NCI-H69 (cell line): ENCODE measurements at regions not wholly inside any gene's neighbourhood (a gene's known extent, or its start where the extent isn't known, plus 50 kb on each side); places are given as distances from the start of the nearest gene placed in this dataset.
A peak's percentile ranks its signal among the peaks of the same experiment; 100 is the strongest.

Source experiments
- DNase-seq: peaks from one replicate; lab custom pipeline; 2025; lab: John Stamatoyannopoulos, UW

DNA sequence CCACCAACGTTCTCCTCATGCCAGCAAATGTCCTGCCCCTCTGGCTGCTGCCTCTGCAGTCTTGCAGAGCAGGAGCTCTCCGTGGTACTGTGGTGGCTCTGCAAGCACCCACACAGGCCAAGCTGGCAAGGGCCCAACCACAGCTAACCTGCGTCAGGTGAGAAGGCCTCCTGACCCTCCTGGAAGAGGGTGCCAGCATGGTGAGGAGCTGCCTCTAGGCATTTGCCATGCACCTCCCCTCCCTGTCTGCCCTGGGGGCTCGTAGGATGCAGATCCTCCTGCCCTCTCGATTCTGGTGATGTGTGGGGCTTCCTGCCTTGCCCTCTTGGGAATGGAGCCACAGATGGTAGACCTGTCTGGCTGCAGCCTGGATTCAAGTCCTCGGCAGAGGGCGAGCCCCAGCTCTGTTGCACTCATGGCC, 1408.8 kb downstream of the TBC1D22A start:
- no peak for DNase-seq

DNA sequence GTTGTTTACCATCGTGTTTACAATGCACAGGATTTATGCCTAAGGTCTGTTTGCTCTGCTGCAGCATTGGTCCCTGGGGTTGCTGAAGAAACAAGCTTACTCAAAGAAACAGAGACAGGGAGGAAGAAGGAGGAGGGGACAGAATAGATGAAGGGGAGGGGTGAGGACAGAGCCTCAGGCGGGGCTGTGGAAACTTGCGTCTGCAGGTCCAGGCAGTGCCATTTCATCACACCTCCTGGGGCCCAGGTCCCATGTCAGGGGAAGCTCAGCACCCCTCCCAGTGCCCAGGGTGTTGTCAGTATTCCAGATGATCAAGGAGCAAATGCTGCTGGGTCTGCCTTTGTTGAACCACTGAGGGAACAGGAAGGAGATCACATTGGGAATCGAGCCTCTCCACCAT, 1406.8 kb downstream of the TBC1D22A start:
- DNase-seq: no peak

DNA sequence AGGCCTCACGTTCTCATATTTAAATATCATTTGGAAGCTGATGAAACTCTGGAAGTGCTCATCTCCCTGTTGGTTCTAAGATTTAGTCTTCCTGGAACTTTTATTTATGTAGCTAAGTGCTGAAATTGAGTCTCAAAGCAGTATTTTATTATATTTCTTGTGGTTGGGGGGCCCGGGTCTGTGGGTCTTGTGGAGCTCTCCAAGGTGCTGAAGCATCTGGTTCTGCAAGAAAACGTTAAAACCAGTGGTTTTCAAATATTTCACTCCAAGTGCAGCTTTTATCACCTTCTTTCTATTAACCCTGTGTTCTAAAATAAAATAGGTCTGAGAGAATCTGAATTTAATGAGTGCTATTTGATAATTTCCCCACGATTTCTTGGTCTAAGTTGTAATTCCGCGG, 1404.8 kb downstream of the TBC1D22A start:
- no peak for DNase-seq

DNA sequence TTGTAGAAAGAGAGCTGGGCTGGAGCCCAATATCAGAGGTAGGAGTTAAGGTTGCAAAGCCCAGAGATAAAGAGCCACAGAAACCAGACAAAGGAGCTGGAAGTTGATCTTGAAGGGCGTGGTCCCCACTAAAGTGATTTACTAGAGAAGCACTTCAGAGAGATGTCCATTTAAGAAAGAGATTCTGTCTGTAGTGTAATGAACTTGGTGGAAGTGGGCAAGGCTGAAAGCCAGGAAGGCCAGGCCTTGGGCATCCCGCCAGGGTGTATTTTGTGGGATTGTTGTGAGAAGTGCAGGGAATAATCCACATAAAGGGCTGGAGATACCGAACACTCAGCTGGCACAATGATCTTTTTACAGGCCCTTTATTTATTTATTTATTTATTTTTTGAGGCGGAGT, 1398.8 kb downstream of the TBC1D22A start:
- no peak for DNase-seq

DNA sequence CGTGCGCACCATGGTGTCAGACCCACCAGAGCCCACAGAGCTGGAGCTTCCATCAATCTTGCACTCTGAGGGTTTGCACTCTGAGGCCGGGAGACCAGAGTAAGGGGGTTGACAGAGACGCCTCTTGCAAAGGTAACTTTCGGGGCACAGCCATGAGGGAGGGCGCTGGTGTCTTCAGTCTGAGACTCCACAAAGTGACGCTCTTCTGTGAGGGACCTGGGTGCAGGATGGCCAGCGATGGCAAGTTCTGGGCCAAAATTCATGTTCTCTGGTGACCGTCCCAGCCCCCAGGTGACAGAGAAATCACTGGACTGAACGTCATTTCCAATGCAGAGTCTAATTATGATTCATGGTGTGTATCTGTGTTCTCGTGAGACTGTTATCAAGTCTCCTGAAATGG, 1395.2 kb downstream of the TBC1D22A start:
- DNase-seq: no peak

DNA sequence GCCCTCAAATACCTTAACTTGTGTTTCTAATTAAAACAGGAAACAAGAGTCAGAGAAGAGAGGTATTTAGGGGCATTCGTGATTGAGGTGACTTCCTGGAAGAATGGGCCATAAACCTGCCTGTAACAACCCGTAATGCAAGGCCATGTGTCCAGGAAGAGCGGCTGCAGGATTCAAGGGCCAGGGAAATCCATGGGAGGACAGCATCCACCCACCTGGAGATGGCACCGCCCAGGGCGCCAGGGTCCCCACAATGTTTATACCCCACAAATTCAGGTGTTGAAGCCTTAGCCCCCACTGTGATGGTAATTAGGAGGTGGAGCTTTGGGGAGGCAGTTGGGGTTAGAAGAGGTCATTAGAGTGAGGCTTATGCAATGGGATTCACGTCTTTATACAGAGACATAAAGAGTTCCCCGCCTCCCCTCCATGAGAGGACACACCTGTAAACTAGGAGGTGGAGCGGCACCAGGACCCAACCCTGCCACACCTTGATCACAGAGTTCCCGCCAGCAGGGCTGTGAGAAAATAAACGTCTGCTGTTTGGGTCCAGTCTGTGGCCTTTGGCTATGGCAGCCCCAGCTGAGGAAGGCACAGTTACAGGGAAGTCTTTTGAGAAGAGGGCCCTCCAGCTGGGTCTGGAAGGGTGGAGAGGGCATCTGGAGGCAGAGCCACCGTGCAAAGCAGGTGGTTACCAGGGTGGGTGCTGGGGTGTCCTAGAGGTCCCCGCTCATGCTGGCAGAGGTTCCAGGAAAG, 1394.3 kb downstream of the TBC1D22A start:
- DNase-seq: no peak

DNA sequence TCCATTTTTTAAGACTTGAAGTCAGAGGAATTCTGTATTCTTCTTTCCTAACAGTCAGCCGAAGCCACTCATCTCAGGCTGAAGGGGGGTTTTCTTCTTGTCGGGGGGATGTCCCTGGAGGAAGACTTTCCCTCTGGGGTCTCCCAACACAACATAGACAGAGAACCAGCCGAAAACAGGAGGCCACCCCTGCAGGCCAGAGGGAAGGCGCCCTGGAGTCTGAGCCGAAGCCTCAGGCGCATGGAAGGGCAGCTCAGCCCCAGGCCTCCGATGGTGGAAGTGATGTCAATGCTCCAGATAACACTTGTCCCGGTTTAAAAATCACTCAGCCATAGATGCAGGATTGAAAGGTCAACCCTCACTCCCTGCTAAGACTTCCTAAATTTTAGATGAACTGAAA, 1393.0 kb downstream of the TBC1D22A start:
- no peak for DNase-seq

DNA sequence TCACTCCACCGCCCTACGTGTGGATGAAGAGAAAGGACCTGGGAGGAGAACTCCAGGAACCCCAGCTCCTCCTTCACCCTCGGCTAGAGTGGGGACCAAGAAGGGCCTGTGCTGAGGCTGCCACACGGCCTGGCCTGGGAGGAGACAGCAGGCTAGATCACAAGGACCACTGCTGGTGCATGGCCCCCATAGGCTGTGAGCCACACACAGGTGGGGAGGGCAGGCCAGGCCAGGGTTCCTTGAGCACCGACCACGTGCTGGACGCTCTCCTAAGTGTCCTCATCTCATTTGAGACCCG, 1392.4 kb downstream of the TBC1D22A start:
- DNase-seq: no peak

DNA sequence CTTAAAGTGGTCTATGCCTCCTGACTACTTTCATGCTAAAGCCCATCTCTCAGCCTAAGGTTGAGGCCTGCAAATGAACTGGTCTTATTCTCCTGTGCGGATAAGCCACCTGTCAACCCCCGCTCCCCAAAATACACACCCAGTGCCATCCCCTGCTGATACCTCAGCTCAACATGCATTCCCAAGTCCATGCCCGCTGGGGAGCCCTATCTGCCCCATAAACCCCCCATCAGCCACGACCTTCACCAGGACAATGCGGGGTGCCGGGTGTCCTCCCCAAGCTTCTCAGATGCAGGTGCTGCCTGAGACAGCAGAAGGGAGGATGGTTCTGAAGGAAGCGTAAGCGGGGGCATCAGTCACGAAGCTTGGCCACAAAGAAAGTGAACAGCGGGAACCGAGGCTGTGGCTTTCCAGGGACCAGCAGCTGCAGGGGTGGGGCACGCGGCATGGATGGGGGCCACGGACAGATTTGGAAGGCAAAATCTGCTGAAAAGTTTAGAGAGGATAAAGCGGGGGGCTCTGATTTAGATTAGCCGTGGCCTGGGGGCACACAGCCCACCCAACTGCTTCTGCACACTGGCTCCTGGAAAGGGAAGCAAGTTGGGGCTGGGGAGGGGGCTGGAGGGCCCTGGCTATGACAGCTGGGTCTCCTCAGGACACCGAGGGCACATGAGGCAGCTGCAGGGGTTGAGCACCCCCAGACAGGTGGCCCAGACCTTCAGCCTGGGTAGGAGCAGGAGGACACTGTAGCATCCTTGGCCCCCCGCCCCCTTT, 1391.9 kb downstream of the TBC1D22A start:
- no peak for DNase-seq

DNA sequence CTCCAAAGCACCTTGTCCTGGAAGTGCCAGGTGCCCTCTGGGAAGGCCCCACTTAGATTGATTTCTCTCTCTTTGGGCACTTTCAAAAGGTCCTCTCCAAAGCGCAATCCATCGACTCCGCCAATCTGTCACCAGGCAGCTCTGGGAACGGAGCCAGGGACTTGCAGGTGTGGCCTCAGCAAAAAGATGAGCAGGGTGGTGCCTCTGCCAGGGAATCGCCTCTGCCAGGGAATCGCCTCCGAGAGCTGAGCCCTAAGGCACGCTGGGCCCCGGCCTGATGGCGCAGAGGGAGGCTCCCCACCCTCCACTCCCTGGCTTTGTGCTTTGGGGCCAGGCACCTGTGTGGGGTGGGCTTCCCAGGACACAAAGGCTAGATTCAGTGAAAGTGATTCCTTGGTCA, 1391.3 kb downstream of the TBC1D22A start:
- peak; percentile 48 for DNase-seq

DNA sequence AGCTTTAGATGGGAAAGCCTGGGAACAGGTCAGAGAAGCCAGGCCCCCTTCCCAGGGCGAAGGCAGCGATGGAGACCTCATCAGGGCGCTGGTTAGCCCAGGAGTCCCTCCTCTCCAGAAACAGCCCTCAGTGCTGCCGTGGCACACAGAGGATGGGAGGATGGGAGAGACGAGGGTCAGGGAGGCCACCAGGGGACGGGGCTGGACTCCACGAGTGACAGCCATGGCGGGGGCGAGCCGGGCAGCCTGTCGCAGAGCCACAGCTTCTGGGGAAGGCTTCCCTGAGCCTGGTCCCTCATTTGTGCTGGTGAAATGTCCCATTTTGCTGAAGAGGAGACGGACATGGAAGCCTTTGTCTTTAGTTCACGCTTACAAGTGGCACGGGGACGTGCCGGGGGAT, 1390.5 kb downstream of the TBC1D22A start:
- DNase-seq: no peak

DNA sequence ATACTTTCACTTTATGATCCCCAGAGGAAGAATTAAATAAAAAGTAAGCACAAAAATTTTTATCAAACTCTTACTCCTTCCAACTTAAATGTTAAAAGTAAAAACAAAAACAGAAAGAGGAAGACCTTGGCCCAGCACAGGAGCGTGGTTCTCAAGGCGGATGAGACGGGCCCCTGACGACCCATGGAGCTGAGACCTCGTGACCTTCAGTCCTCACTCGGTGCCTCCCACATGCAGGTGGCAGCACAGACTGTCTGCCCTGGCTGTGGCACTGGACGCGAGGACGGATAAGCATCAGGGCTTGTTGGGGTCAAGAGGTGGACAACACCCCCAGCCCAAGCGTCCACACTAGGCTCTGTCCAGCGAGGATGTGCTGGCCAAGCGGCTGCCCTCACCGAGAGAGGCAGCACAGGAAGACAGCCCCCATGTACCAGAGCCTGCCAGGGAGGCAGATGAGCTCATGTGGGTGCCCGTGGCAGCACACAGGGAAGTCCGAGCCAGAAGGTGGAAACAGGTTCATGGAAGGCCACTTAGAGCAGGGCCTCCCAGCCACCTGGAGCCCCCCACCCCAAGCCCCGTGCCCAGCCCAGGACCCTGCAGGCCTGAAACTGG, 1389.8 kb downstream of the TBC1D22A start:
- no peak for DNase-seq

DNA sequence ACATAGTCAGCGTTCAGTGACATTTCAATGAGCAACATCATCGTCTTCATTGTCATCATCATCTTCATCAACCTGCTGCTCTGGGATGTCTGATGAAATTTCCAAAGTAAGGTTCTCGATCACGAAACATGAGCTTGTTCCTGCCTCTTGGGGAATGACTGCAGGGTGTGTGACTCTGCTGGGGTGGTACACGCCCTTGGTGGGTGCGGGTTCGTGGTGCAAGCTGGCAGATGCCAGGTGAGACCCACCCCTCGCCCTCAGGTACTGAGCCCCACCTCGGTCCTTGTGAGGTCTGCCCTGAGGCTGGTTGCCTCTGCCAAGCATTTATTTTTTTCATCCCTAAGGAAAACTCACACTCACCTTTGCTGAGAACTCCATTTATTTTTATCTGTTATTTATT, 1389.2 kb downstream of the TBC1D22A start:
- no peak for DNase-seq

DNA sequence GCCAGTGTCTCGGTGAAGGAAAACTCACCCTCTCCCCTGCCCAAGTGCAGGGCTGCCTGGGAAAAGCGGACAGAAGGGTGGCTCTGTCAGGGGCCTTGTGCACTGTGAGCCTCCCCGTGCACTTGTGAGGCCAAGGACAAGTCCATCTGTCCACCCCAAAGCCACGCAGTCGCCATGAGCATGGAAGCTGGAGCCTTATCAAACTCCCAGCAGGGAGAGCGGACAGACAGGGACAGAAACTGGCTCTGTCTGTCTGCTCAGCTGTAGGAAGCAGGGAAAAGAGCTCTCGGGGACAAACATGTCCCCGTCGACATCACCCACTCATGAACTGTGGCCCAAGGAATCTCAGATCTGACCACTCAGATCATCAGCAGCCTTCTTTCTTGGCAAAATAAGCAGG, 1385.4 kb downstream of the TBC1D22A start:
- no peak for DNase-seq

DNA sequence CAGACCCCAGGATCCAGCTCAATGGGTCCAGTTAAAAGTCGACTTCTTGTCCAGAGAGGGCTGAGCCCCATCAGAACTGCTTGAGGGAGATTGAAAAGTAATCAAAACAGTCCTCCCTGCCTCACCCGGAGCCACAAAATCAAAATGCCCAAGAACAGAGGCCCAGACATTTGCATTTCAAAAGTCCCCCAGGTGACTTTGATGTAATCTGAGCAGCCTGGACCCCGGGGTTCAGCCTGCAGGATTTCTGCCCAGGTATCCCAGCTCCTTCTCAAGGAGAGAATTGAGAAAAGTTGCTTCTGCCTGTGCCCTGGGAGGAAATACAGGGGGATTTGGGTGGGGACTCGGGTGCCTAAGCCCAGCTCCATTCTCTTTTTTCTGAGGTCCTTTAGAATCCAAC, 1385.0 kb downstream of the TBC1D22A start:
- DNase-seq: no peak

DNA sequence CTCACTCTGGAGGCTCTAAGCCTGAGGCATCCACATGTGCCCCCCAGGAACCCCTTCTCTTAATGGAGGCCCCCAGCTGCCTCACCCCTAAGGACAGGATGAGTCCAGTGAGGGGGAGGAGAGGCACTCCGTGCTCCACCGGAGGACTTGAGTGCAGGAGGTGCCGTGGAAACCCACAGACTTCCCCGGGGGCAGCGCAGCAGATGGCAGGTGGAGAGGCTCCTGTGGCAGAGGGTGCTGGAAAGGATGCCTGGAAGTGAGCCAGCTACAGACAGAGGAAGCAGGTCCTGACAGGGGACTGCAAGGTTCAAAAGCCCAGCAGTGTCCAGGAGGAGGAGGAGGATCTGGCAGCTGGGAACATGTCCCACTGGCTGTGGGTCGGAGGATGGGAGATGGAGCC, 1384.0 kb downstream of the TBC1D22A start:
- peak; percentile 13 for DNase-seq

DNA sequence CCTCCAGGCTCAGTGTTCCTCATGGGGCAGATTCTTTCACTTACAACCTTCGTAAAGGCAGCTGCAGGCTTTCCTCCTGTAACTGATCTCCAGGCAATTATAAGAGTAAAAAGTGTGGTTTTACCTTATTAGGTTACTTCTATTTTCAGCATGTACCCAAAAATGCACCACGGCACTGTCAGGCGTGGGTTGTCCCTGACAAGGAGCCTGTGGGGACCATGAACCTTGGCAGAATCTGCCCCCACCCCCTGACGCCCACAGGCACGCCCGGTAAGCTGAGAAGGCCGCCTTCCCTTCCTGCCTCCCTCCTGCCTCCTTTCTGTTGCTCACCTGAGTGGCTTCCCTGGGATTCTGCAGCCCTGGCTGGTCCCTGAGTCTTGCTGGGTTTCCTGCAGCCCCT, 1383.3 kb downstream of the TBC1D22A start:
- DNase-seq: no peak

DNA sequence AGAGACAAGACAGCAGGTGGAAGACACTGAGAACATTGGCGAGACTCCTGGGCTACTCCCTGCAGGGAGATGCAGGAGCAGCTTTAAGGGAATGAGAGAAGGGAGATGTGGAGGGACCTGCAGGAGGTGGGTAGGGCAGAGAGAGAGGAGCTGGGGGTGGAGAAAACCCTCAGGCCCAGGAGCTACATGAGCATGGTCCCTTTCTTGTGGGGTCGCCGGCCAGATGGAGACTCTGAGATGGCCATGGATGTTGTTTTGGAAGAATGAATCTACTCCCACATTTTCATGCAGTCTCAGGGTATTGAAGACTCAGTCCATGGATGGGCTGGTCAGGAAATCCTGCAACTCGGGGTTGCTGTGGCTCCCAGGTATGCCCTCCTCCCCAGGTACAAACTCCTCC, 1381.9 kb downstream of the TBC1D22A start:
- DNase-seq: no peak

DNA sequence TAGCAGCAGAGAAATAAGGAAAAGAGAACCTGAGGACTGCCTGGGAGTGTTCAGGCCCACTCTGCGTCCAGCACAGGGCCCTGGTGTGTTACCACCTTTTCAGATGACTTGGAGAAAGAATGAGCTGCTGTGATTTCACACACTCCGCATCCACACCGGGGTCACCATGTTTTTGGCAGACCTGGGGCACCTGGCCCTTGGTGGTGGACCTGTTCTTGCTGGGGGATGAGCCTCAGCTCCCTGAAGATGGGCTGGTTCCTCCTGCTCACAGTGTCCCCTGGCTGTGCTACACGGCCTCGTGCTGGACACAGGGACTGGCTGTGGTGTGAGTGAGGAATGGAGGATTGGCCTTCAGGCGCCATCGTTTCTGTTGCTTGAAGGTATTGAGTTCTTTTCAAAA, 1381.4 kb downstream of the TBC1D22A start:
- no peak for DNase-seq

DNA sequence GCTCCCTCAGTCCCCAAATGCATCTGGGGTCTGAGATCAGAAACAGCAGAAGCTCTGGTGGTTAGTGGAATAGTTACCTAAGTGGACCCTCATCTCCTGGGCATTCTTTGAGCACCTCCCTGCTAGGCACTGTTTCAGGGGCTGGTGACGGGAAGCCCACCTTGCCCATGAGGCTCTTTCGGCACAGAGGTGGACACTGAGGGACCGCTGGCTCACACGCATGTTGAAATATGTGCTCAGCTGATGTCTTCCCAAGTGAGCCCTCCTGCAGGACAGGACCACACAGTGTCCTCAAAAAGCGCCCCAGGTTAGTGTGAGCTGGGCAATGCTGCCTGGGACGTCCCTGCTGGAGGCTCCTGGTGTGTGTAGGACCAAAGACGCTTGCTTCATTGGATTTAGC, 1379.9 kb downstream of the TBC1D22A start:
- no peak for DNase-seq

DNA sequence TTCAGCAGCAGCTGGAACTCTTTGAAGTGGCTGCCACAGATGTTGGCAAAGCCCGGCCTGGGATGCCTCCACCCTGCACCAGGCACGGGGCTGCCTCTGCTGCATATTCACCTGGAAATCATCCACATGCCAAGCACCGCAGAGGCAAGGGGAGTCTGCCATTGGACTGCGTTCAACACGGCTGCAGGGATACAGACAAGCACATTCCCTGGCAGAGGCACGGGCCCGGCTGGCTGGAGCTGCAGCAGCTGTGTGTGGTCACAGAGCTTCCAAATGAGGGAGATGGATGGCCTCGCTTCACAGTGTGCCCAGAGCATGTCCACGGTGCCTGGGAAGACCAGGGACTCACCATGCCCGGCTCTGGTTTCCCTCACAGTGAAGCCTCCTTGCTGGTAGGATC, 1378.9 kb downstream of the TBC1D22A start:
- DNase-seq: no peak

DNA sequence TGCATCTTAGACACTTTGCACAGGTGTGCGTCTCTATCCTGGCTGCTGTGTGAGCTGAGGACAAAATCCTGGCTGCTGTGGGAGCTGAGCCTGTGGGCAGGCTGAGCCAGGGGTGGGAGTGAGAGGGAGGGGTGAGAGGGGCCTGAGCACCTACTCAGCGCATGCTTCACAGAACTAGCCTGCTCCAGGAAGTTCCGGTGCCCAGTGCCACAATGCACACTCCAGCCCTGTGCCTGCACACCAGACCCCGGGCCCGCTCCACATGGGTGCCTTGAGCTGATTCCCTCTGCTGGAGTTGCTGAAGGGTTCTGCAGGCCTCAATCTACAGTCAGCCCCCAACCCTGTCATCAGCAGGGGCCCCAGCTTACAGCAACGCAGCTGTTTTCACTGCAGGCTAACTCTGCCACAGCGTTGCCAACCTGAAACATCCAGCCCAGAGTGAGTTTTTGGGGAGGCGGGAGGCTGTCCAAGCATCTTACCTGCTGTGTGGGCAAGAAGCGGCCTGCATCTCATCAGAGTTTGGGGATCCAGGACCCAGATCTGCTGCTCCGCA, 1377.9 kb downstream of the TBC1D22A start:
- DNase-seq: no peak

DNA sequence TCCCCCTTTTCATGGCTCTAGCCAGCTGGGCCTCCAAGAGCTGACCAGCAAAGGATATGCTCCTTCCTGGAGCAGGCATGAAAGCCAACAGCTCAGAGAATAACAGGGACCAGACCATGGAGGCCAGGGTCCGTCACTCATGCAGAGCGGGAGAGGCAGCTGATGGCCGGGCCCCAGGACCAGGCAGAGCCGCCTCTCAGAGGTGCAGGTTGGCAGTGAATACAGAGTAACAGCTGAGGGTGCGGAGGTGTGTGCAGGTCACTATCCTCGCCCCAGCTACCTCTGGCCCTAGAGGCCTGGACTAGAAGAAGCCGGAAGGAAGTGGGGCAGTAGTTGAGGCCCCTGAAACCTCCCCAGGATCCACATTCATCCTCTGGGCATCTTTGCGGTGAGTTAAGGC, 1377.3 kb downstream of the TBC1D22A start:
- DNase-seq: no peak
